HCT116 (cell line): ENCODE measurements at regions not wholly inside any gene's neighbourhood (a gene's known extent, or its start where the extent isn't known, plus 50 kb on each side); places are given as distances from the start of the nearest gene placed in this dataset.

Experiments
- ATAC-seq: fragments of 200-7000 bp; cut with Tn5 transposase; 2 replicates; pipeline ENCODE4 v1.9.1; 2020; ENCODE audit warnings: mild to moderate bottlenecking, moderate library complexity
- BruUV-seq: library from RNA; stranded (reverse); fragments of 400-500 nt; replicated peaks from 2 replicates; lab custom pipeline; 2021; lab: Mats Ljungman, UMichigan
- CTCF ChIA-PET: fragments of 300-600 bp; sonication (Branson Sonifier 250); formaldehyde crosslinking; loops from one replicate; lab custom pipeline; 2021; ENCODE audit warnings: antibody characterized with exemption; lab: Charles Lee
- POLR2A ChIA-PET: fragments of 300-600, 350-600 bp; sonication (Branson Sonifier 250); formaldehyde crosslinking; loops from one replicate; lab custom pipeline; 2021; ENCODE audit warnings: antibody characterized with exemption; lab: Charles Lee
- RAD21 ChIA-PET, 2 experiments: fragments of 300-600 bp; sonication (Branson Sonifier 250); formaldehyde crosslinking; loops; one replicate each; lab custom pipeline; 2023; ENCODE audit warnings: low total read pairs in 2 of 2; ENCODE audit not compliant: uncharacterized antibody in 2 of 2, unreplicated experiment in 2 of 2, low non-redundant PET in 1 of 2; lab: Charles Lee
- DNase-seq: peaks from one replicate; pipeline ENCODE4 v3.0.0-alpha.2; 2010; ENCODE audit warnings: low read depth, low spot score
- H2AFZ ChIP-seq: fragments of 200-600 bp; shearing (Covaris generic), sonication (generic); 2 replicates; pipeline ENCODE4 v1.6.1; 2017; ENCODE audit warnings: low read depth, mixed run types, mixed read lengths, antibody characterized with exemption, low read length; ENCODE audit not compliant: poor library complexity, severe bottlenecking
- H3K27ac ChIP-seq: 2 replicates; pipeline ENCODE4 v1.5.1; 2012; ENCODE audit warnings: low read depth, low read length
- H3K27me3 ChIP-seq: fragments of 200-600 bp; sonication (generic); 2 replicates; pipeline ENCODE4 v1.6.1; 2016; ENCODE audit warnings: mixed run types, low read length, mixed read lengths; ENCODE audit not compliant: insufficient read depth
- H3K36me3 ChIP-seq, 2 experiments: fragments of 200-500 bp in 1 of 2; fragments of 200-600 bp in 1 of 2; sonication (Bioruptor generic) in 1 of 2; sonication (generic) in 1 of 2; 2 replicates each; pipeline versions ENCODE4 v1.5.1 to v1.6.1; 2014 to 2016; ENCODE audit warnings: low read length in 2 of 2, inconsistent platforms in 1 of 2, mixed read lengths in 1 of 2, mixed run types in 1 of 2; ENCODE audit not compliant: insufficient read depth in 2 of 2, control insufficient read depth in 1 of 2
- H3K4me1 ChIP-seq, 2 experiments: fragments of 200-600 bp in 1 of 2; sonication (generic) in 1 of 2; 2 replicates each; pipeline versions ENCODE4 v1.5.1 to v1.6.1; 2012 to 2017; ENCODE audit warnings: low read length in 2 of 2, inconsistent platforms in 1 of 2, mild to moderate bottlenecking in 1 of 2, mixed read lengths in 1 of 2, mixed run types in 1 of 2, moderate library complexity in 1 of 2; ENCODE audit not compliant: insufficient read depth in 2 of 2, control insufficient read depth in 1 of 2
- H3K4me2 ChIP-seq: fragments of 200-600 bp; sonication (generic); 2 replicates; pipeline ENCODE4 v1.6.1; 2017; ENCODE audit warnings: mixed run types, low read length, mixed read lengths
- H3K4me3 ChIP-seq, 2 experiments: fragments of 200-600 bp in 1 of 2; sonication (generic) in 1 of 2; replicated peaks in 1 of 2; 2 replicates each; pipeline ENCODE4 v1.5.1; 2011 to 2016; ENCODE audit warnings: low read length in 2 of 2, control low read depth in 1 of 2, low read depth in 1 of 2, mild to moderate bottlenecking in 1 of 2, mixed read lengths in 1 of 2, mixed run types in 1 of 2
- H3K79me2 ChIP-seq: fragments of 200-600 bp; sonication (generic); 2 replicates; pipeline ENCODE4 v1.6.1; 2017; ENCODE audit warnings: mild to moderate bottlenecking, mixed run types, low read length, moderate library complexity, mixed read lengths; ENCODE audit not compliant: insufficient read depth
- H3K9ac ChIP-seq: fragments of 200-600 bp; sonication (generic); 2 replicates; pipeline ENCODE4 v1.6.1; 2016; ENCODE audit warnings: low read length, mixed read lengths
- H3K9me2 ChIP-seq: fragments of 200-600 bp; sonication (generic), shearing (Covaris generic); 2 replicates; pipeline ENCODE4 v1.6.1; 2017; ENCODE audit warnings: mixed run types, mild to moderate bottlenecking, moderate library complexity; ENCODE audit not compliant: insufficient read depth
- H3K9me3 ChIP-seq, 2 experiments: fragments of 200-500 bp in 1 of 2; fragments of 200-600 bp in 1 of 2; sonication (Bioruptor generic) in 1 of 2; sonication (generic) in 1 of 2; 2 replicates each; pipeline ENCODE4 v1.6.1; 2014 to 2017; ENCODE audit warnings: low read length in 2 of 2, mixed read lengths in 2 of 2, inconsistent platforms in 1 of 2, low read depth in 1 of 2, mild to moderate bottlenecking in 1 of 2, mixed run types in 1 of 2, moderate library complexity in 1 of 2; ENCODE audit not compliant: control insufficient read depth in 1 of 2, insufficient read depth in 1 of 2
- H4K20me1 ChIP-seq: fragments of 200-600 bp; sonication (generic), shearing (Covaris generic); 2 replicates; pipeline ENCODE4 v1.6.1; 2017; ENCODE audit warnings: mixed run types, mild to moderate bottlenecking, moderate library complexity; ENCODE audit not compliant: insufficient read depth
- CTCF ChIP-seq, 3 experiments: fragments of 200-600 bp in 1 of 3; sonication (generic) in 1 of 3; IDR thresholded peaks in 2 of 3; conservative IDR thresholded peaks in 1 of 3; 2 replicates each; pipeline ENCODE4 v1.5.1; 2012 to 2017; ENCODE audit warnings: low read depth in 2 of 3, low read length in 2 of 3, antibody characterized with exemption in 1 of 3, borderline replicate concordance in 1 of 3, control low read depth in 1 of 3, mild to moderate bottlenecking in 1 of 3, mixed read lengths in 1 of 3, mixed run types in 1 of 3, moderate library complexity in 1 of 3; ENCODE audit not compliant: insufficient read depth in 1 of 3
- EZH2phosphoT487 ChIP-seq: fragments of 200-600 bp; IDR thresholded peaks from 2 replicates; pipeline ENCODE4 v1.6.1; 2018; ENCODE audit warnings: antibody characterized with exemption, borderline replicate concordance
- intact Hi-C: fragments of 100-400 bp; cut with micrococcal nuclease; formaldehyde crosslinking; loops from 2 replicates; pipeline ENCODE4 v1.10.0; 2022
- TF ChIP-seq, protein P1 (sequence below): IDR thresholded peaks from 2 replicates; pipeline ENCODE4 v1.6.1; 2011; ENCODE audit warnings: mild to moderate bottlenecking, low read length, moderate library complexity; ENCODE audit not compliant: insufficient replicate concordance; ENCODE audit errors: extremely low read depth

GRCh38 chr6:169962604-169963469, 211.4 kb downstream of the ERMARD start (continued):
- TF ChIP-seq, protein P1, sequence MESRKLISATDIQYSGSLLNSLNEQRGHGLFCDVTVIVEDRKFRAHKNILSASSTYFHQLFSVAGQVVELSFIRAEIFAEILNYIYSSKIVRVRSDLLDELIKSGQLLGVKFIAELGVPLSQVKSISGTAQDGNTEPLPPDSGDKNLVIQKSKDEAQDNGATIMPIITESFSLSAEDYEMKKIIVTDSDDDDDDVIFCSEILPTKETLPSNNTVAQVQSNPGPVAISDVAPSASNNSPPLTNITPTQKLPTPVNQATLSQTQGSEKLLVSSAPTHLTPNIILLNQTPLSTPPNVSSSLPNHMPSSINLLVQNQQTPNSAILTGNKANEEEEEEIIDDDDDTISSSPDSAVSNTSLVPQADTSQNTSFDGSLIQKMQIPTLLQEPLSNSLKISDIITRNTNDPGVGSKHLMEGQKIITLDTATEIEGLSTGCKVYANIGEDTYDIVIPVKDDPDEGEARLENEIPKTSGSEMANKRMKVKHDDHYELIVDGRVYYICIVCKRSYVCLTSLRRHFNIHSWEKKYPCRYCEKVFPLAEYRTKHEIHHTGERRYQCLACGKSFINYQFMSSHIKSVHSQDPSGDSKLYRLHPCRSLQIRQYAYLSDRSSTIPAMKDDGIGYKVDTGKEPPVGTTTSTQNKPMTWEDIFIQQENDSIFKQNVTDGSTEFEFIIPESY: no peak

- ATAC-seq (peak; percentile 55), DNase-seq (no peak)
- Histone ChIP-seq H3K4me1 (no peaks in the 10 kb centered on the region), H3K9ac (no peak overlapping the region), H3K79me2 (no peaks in the 10 kb centered on the region), H3K36me3 (no peaks in the 10 kb centered on the region), H3K27ac (no peak overlapping the region), H3K4me3 (no peak overlapping the region), H3K9me3 (no peaks in the 10 kb centered on the region), H3K4me2 (no peak overlapping the region), H3K9me2 (no peaks in the 10 kb centered on the region), H2AFZ (no peak overlapping the region), H4K20me1 (no peaks in the 10 kb centered on the region), H3K27me3 (no peaks in the 10 kb centered on the region)
- ChIA-PET POLR2A (no interaction called here), CTCF (no interaction called here), RAD21 (no interaction called here)
- TF ChIP-seq CTCF (IDR thresholded peaks at IDR 0.05 in 2 of 3, conservative IDR thresholded peaks at IDR 0.05 in 1 of 3; ENCODE audit: borderline replicate concordance in 1 of 3, insufficient read depth in 1 of 3, low read depth in 2 of 3, low read length in 2 of 3) (0 out of 6 replicates have a peak, but pooled peaks of 1 of the 3 experiments have one; percentile 10), EZH2phosphoT487 (no peak)
- no TSS peak for BruUV-seq
- intact Hi-C loops: no loop called here
Observed at GRCh38 chr6:169961772-169962561, 210.5 kb downstream of the ERMARD start.
